ENCODE measurements at regions not wholly inside any gene's neighbourhood (a gene's known extent, or its start where the extent isn't known, plus 50 kb on each side); places are given as distances from the start of the nearest gene placed in this dataset.

- no peak for DNase-seq (ENCODE audit: low spot score)
These were observed 267.4 kb downstream of the CENPW start for GRCh38 chr6:126607289-126607688.

DNA sequence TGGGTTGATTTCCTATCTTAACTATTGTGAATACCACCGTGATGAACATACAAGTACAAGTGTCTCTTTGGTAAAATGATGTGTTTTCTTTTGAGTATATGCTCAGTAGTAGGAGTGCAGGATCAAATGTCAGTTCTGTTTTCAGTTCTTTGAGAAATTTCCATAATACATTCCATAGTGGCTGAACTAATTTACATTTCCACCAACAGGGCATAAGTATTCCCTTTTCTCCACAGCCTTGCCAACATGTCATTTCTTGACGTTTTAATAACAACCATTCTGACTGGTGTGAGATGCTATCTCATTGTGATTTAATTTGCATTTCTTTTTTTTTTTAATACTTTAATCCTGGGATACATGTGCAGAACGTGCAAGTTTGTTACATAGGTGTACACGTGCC is 268.8 kb downstream of the CENPW start:
- no peak for DNase-seq (ENCODE audit: low spot score)

GRCh38 chr6:126614642-126615504 is 275.0 kb downstream of the CENPW start:
- DNase-seq (ENCODE audit: low spot score), result no peak

- no peak for DNase-seq (ENCODE audit: low spot score)
These were observed 277.0 kb downstream of the CENPW start for GRCh38 chr6:126616866-126617265.

- no peak for DNase-seq (ENCODE audit: low spot score)
These were observed 278.9 kb downstream of the CENPW start for GRCh38 chr6:126618639-126619343.

DNA sequence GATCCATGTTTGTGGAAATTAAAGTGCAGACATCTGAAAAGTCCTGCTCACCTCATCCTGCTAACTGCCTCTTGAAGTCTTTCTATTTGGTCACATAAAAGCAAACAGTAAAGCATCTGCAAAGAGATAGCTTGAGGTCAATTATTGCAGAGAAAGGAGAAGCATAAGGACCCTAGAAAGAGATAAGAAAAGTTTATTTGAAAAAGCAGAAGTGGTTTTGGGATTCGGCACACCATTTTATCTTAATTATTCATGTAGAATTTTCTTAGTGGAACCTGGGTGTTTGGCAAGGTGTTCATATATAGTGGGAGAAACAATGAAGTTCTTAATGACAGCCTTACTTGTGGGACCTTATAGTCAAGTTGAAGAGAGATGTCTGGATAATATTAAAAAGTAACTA is 280.8 kb downstream of the CENPW start:
- DNase-seq (ENCODE audit: low spot score), result no peak

- DNase-seq (ENCODE audit: low spot score), result no peak
These were observed 285.1 kb downstream of the CENPW start for GRCh38 chr6:126625019-126625418.

DNA sequence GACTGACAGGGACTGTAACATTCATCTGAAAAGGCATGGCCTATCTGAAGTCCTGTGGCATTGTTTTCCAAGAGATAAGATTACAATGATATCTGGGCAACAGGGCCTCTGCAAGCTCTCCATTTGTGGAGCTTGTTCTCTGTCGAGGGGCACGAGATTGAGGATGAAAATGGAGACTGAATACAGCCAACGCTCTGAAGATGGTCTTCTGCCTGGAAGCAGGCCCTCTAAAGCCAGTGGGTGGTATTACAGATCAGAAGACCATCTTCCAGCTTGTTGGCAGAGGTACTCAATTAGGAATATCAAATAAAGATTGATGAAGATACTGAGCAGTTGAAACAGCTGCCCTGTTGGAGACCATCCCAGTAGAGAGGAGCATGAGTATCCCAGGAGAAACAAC is 288.2 kb downstream of the CENPW start:
- no peak for DNase-seq (ENCODE audit: low spot score)

- DNase-seq (ENCODE audit: low spot score), result no peak
These were observed 291.4 kb downstream of the CENPW start for GRCh38 chr6:126631363-126631762.

- DNase-seq (ENCODE audit: low spot score), result no peak
These were observed 292.4 kb downstream of the CENPW start for GRCh38 chr6:126632271-126632670.

- no peak for DNase-seq (ENCODE audit: low spot score)
These were observed 293.5 kb downstream of the CENPW start for GRCh38 chr6:126633373-126633772.

- no peak for DNase-seq (ENCODE audit: low spot score)
These were observed 300.4 kb downstream of the CENPW start for GRCh38 chr6:126640356-126640755.

DNA sequence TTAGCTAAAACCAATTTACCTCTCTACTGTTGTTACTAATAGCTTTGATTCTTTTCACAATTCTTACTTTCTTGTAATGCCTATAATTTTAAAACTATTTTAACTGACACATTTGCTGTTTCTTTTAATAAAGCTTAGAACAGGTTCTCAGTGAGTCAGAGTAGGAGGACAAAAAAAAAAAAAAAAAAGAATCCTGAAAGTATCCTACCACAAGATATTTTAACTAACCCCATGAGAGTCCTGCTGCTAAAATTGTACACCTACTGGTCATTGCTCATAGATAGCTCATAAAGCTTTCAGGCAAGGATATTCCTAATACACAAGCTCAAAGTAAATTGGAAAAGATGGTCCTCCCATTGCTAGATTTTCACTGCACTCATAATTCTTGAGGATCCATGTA is 301.0 kb downstream of the CENPW start:
- DNase-seq (ENCODE audit: low spot score), result no peak

DNA sequence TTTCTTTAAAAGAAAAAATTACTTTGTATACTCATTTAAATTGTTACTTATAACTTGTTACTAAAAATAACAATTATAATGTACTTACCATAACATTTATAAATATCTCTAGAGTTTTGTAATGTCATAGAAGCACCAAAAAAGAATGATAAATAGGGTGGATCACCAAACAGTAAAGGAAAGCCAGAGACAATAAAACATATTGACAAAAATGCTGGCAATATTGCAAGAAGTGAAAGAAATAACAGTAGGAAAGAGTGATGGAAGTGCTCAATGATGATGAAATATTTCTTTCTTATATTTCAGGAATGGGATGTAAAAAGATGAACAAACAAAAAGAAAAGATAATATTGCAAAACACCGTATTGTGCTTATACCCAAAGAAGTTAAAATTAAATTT is 301.7 kb downstream of the CENPW start:
- no peak for DNase-seq (ENCODE audit: low spot score)

- DNase-seq (ENCODE audit: low spot score), result no peak
These were observed 303.4 kb downstream of the CENPW start for GRCh38 chr6:126643352-126643751.

- no peak for DNase-seq (ENCODE audit: low spot score)
These were observed 311.0 kb downstream of the CENPW start for GRCh38 chr6:126650931-126651330.

- peak; percentile 3 for DNase-seq (ENCODE audit: low spot score)
These were observed 317.8 kb downstream of the CENPW start for GRCh38 chr6:126657561-126658175.

DNA sequence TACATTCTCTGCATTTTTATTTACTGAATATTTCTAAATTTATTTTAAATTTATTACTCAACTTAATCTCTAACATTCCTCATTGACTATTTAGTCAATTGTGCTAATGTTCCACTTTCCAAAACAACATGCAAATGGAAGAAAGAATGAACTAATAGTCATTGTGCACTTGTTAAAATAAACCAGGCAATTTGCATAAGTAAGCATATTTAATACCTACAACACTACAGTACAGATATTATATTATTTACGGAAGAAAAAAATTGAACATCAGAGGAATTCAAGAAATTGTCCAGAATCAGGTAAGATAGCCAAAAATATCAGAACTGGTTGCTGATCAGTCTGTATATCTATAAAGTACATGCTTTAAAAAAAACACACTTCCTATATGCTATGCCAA is 320.5 kb downstream of the CENPW start:
- no peak for DNase-seq (ENCODE audit: low spot score)

GRCh38 chr6:126661646-126662045 is 321.7 kb downstream of the CENPW start:
- no peak for DNase-seq (ENCODE audit: low spot score)

DNA sequence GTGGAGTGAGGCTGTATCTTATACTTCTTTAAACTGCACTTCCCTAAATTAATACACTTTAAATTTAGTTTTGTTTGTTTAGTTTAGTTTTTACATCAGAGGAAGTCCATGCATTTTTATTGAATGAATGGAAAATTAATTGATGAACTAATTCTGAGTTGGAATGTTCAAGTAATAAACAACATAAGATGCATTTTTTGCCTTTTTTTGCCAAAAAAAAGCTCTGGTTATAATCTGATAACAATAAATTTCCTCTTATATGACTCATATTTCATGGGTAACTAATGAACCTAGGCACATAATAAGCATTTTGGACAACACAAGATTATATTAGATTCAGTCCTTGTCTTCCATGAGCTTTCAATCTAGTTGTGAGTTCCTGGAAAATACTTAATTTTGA is 323.1 kb downstream of the CENPW start:
- no peak for DNase-seq (ENCODE audit: low spot score)

GRCh38 chr6:126664271-126664670 is 324.4 kb downstream of the CENPW start:
- DNase-seq (ENCODE audit: low spot score), result no peak

DNA sequence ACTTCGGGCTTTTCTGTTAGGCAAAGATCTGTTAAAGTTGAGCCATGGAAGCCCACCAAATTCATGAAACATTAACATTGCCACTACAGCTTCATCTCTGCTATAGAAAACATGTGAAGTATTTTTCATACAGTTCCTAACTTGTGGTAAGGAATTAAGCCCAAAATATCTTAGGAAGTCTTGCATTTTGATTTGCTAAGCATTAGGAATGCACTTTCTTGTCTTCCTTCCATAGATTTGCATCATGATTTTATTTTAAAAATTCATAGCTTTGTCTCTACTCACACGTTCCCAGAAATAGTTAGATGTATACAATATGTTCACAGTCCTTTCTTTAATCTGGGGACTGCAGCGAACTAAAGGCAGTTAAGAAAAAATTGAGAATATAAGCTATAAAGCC is 325.6 kb downstream of the CENPW start:
- DNase-seq (ENCODE audit: low spot score), result no peak

DNA sequence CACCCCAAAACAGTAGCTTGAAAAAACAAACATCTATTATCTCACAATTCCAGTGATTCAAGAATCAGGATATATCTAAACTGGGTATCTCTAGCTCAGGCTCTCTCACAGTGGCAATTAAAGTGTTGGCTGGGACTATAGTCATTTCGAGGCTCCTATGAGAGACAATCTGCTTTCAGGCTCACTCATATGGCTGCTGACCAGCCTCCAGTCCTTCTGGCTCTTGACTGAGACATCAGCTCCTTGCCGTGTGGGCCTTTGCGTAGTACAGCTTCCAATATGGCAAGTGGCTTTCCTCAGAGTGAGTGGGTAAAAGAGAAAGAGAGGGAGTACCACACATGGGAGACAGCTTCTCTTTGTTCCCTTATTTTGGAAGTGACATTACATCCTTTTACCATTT is 327.2 kb downstream of the CENPW start:
- no peak for DNase-seq (ENCODE audit: low spot score)

Data from SW480 (cell line).